Uterus (tissue), 3 donors: ENCODE measurements at regions not wholly inside any gene's neighbourhood (a gene's known extent, or its start where the extent isn't known, plus 50 kb on each side); places are given as distances from the start of the nearest gene placed in this dataset.

Experiments used
- DNase-seq, 2 donors: peaks; one replicate each; pipeline ENCODE4 v3.0.0-alpha.2; 2019 to 2020
- H3K27ac ChIP-seq, 2 donors: fragments of 200-600 bp; sonication (generic); 1 replicate in 1 of 2; 2 replicates in 1 of 2; pipeline ENCODE4 v1.5.1; 2016 to 2018
- H3K27me3 ChIP-seq, 2 donors: fragments of 200-600 bp; sonication (generic); one replicate each; pipeline ENCODE4 v1.5.1; 2018 to 2019; ENCODE audit warnings: control low read depth in 1 of 2
- H3K36me3 ChIP-seq, 2 donors: fragments of 200-600 bp; sonication (generic); one replicate each; pipeline ENCODE4 v1.5.1; 2019; ENCODE audit warnings: control low read depth in 1 of 2
- H3K4me1 ChIP-seq, 2 donors: fragments of 200-600 bp; sonication (generic); one replicate each; pipeline ENCODE4 v1.5.1; 2018 to 2019; ENCODE audit warnings: control low read depth in 1 of 2
- H3K4me3 ChIP-seq, 2 donors: fragments of 200-600 bp; sonication (generic); 1 replicate in 1 of 2; 2 replicates in 1 of 2; pipeline ENCODE4 v1.5.1; 2018 to 2019; ENCODE audit warnings: mild to moderate bottlenecking in 1 of 2
- H3K9me3 ChIP-seq, 2 donors: fragments of 200-600 bp; sonication (generic); one replicate each; pipeline ENCODE4 v1.5.1; 2019; ENCODE audit warnings: control low read depth in 1 of 2
- POLR2A ChIP-seq, 2 donors: fragments of 450-650 bp; IDR thresholded peaks; one replicate each; pipeline ENCODE4 v1.6.1; 2016; ENCODE audit warnings: antibody characterized with exemption in 2 of 2, mild to moderate bottlenecking in 1 of 2, moderate library complexity in 1 of 2
- intact Hi-C: fragments of 100-400 bp; cut with DNase I; formaldehyde crosslinking; loops from one replicate; pipeline ENCODE4 v1.15.1; 2023; ENCODE audit warnings: low total_unique reads
- TF ChIP-seq, protein P1 (sequence below), 4 experiments: fragments of 200-600 bp in 2 of 4; fragments of 450-650 bp in 2 of 4; sonication (generic) in 2 of 4; IDR thresholded peaks; one replicate each; pipeline ENCODE4 v1.5.1; 2016 to 2019; ENCODE audit warnings: antibody characterized with exemption in 4 of 4, mild to moderate bottlenecking in 2 of 4, moderate library complexity in 1 of 4
- donor health status: DM: yes; HTN: yes; CAD: no.

DNA sequence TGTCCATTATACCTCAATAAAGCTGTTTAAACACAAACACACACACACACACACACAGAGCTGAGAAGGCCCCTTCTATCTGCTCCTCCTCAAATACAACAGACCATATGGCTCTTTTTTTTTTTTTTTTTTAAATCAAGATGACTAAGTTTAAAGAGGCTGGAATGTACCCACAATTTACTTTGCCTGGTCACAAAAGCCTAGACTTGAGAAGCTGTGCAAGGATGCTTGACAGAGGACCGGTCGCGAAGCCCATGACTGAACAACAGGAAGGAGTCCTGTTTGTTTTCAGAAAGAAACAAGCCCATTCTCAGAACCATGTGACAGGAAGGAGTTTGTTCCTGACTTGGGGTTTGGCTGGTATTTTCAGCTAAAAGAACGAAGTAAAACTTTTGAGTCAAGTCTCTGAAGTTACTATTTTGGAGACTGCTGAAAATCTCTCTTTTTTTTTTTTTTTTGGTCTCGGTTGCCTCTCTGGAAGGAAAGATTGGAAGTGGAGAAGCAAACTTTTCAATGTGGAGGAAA is 650.9 kb upstream of the TENM3 start:
- no peak overlapping the region for H3K27ac ChIP-seq
- H3K27me3 ChIP-seq, result no peaks in the 10 kb centered on the region
- no peak overlapping the region for H3K4me3 ChIP-seq
- no peaks in the 10 kb centered on the region for H3K36me3 ChIP-seq
- DNase-seq, result no peak
- H3K9me3 ChIP-seq, result no peaks in the 10 kb centered on the region
- H3K4me1 ChIP-seq, result no peaks in the 10 kb centered on the region
- TF ChIP-seq, protein P1, sequence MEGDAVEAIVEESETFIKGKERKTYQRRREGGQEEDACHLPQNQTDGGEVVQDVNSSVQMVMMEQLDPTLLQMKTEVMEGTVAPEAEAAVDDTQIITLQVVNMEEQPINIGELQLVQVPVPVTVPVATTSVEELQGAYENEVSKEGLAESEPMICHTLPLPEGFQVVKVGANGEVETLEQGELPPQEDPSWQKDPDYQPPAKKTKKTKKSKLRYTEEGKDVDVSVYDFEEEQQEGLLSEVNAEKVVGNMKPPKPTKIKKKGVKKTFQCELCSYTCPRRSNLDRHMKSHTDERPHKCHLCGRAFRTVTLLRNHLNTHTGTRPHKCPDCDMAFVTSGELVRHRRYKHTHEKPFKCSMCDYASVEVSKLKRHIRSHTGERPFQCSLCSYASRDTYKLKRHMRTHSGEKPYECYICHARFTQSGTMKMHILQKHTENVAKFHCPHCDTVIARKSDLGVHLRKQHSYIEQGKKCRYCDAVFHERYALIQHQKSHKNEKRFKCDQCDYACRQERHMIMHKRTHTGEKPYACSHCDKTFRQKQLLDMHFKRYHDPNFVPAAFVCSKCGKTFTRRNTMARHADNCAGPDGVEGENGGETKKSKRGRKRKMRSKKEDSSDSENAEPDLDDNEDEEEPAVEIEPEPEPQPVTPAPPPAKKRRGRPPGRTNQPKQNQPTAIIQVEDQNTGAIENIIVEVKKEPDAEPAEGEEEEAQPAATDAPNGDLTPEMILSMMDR (IDR thresholded peaks at IDR 0.05), result no peak
- TF ChIP-seq POLR2A (IDR thresholded peaks at IDR 0.05), result no peak
- intact Hi-C loops, result no loop called here

DNA sequence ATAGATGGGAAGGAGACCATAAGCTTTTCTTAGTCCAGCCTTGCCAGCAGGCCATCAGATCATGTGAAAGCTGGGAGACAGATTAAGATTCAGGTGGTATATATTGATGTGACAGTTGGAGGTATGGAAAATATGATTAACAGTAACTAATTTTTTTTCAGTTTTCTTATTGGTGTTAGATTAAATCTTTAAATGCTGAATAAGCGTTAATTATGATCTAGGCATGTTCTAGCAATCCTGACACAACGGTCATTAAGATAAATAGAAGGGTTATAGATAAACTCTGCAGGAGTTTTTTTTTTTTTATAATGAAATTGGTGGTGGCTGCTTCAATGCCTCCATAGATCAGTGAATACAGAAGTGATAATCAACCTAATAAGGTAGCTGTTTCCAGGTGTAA is 649.5 kb upstream of the TENM3 start:
- no peak for DNase-seq
- intact Hi-C loops, result no loop called here
- Histone ChIP-seq H3K9me3 (no peaks in the 10 kb centered on the region), H3K27me3 (no peaks in the 10 kb centered on the region), H3K36me3 (no peaks in the 10 kb centered on the region), H3K4me3 (no peak overlapping the region), H3K4me1 (no peaks in the 10 kb centered on the region), H3K27ac (no peak overlapping the region)
- TF ChIP-seq, protein P1 (IDR thresholded peaks at IDR 0.05), result no peak
- TF ChIP-seq POLR2A (IDR thresholded peaks at IDR 0.05), result no peak

DNA sequence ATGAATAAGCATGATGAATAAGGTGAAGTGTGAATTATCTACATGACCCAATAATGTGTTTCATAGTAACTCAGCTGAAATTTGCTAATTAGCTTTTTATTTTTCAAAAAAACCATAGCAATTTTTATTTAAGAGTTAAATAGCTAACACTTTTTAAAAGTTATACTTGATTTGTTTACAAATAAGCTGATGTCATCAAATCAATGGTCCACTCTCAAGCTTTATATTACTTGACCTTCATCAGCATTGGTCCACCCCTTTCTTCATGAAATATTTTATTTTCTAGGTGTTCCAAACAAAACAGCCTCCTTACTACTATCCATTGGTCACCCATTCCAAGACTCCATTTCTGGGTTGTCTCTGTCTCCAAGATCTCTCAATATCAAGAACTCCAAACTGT is 649.0 kb upstream of the TENM3 start:
- no peak overlapping the region for H3K4me3 ChIP-seq
- intact Hi-C loops, result no loop called here
- no peaks in the 10 kb centered on the region for H3K27me3 ChIP-seq
- no peaks in the 10 kb centered on the region for H3K9me3 ChIP-seq
- TF ChIP-seq POLR2A (IDR thresholded peaks at IDR 0.05), result no peak
- TF ChIP-seq, protein P1 (IDR thresholded peaks at IDR 0.05), result no peak
- H3K27ac ChIP-seq, result no peak overlapping the region
- no peak for DNase-seq
- no peaks in the 10 kb centered on the region for H3K36me3 ChIP-seq
- H3K4me1 ChIP-seq, result no peaks in the 10 kb centered on the region

DNA sequence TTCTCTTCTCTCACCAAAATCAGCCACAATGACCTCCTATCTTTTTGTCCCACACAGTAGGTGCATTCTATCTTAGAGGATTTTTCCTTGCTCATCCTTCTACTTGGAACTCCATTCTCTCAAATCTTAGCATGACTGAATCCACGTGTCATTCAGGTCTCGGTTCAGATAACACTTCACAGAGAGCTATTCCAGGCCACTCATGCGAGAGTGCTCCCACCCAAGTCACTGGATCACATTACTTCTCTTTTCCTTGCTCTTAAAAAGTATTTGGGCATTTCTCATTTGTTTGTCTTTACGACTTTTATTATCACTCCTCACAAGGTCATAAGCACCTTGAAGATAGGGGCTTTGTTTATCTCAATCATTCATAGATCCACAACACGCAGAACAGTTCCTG is 647.5 kb upstream of the TENM3 start:
- intact Hi-C loops, result no loop called here
- no peak overlapping the region for H3K4me3 ChIP-seq
- no peaks in the 10 kb centered on the region for H3K27me3 ChIP-seq
- no peak overlapping the region for H3K27ac ChIP-seq
- H3K9me3 ChIP-seq, result no peaks in the 10 kb centered on the region
- no peak for TF ChIP-seq POLR2A (IDR thresholded peaks at IDR 0.05)
- TF ChIP-seq, protein P1 (IDR thresholded peaks at IDR 0.05), result no peak
- H3K36me3 ChIP-seq, result no peaks in the 10 kb centered on the region
- DNase-seq, result no peak
- no peaks in the 10 kb centered on the region for H3K4me1 ChIP-seq

DNA sequence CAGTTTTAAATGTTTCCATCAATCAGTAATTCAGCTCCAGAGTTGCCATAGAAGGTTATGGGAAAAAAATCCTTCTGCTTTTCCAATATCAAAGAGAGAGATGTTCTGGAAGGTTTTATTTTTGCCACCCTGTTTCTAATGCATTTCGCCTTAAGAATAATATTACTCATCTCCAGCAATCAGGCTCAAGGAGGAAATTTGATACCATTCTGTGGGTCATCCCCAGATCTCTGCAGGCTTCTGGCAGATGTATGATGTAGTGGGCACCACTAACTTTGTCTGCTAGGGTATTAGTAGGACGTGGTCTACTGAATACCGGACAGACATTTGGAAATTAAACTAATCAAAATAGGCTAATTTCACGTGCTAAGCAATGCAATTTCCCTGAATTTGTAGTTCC is 645.4 kb upstream of the TENM3 start:
- no peaks in the 10 kb centered on the region for H3K36me3 ChIP-seq
- no peaks in the 10 kb centered on the region for H3K4me1 ChIP-seq
- no peak overlapping the region for H3K4me3 ChIP-seq
- intact Hi-C loops, result no loop called here
- no peak for TF ChIP-seq POLR2A (IDR thresholded peaks at IDR 0.05)
- TF ChIP-seq, protein P1 (IDR thresholded peaks at IDR 0.05), result no peak
- H3K27me3 ChIP-seq, result no peaks in the 10 kb centered on the region
- H3K9me3 ChIP-seq, result no peaks in the 10 kb centered on the region
- no peak for DNase-seq
- H3K27ac ChIP-seq, result no peak overlapping the region
